Limb (tissue), 2 donors: ENCODE measurements at regions not wholly inside any gene's neighbourhood (a gene's known extent, or its start where the extent isn't known, plus 50 kb on each side); places are given as distances from the start of the nearest gene placed in this dataset.

Experiments
- DNase-seq, 2 donors: peaks; one replicate each; pipeline ENCODE4 v3.0.0-alpha.2; 2016; ENCODE audit errors: extremely low spot score in 2 of 2

- DNase-seq = no peak
Observed at GRCh38 chr10:129332476-129332875, 134.6 kb upstream of the MGMT start.

- no peak for DNase-seq
Observed at GRCh38 chr10:129333706-129334105, 133.3 kb upstream of the MGMT start.

GRCh38 chr10:129334266-129334665 is 132.8 kb upstream of the MGMT start:
- no peak for DNase-seq

- no peak for DNase-seq
Observed at GRCh38 chr10:129335396-129335795, 131.6 kb upstream of the MGMT start.

GRCh38 chr10:129335942-129336341 is 131.1 kb upstream of the MGMT start:
- DNase-seq = no peak

- DNase-seq = no peak
Observed at GRCh38 chr10:129339191-129339590, 127.8 kb upstream of the MGMT start.

GRCh38 chr10:129339841-129340240 is 127.2 kb upstream of the MGMT start:
- DNase-seq = no peak

GRCh38 chr10:129341087-129341486 is 126.0 kb upstream of the MGMT start:
- no peak for DNase-seq

- no peak for DNase-seq
Observed at GRCh38 chr10:129342385-129342784, 124.7 kb upstream of the MGMT start.

- DNase-seq = no peak
Observed at GRCh38 chr10:129343141-129343540, 123.9 kb upstream of the MGMT start.

- DNase-seq = no peak
Observed at GRCh38 chr10:129344103-129344502, 122.9 kb upstream of the MGMT start.

GRCh38 chr10:129344731-129345355 is 122.2 kb upstream of the MGMT start:
- no peak for DNase-seq

GRCh38 chr10:129345763-129346162 is 121.3 kb upstream of the MGMT start:
- DNase-seq = no peak

GRCh38 chr10:129350690-129351089 is 116.4 kb upstream of the MGMT start:
- no peak for DNase-seq

GRCh38 chr10:129353101-129353500 is 113.9 kb upstream of the MGMT start:
- DNase-seq = no peak

- DNase-seq = no peak
Observed at GRCh38 chr10:129360046-129360445, 107.0 kb upstream of the MGMT start.

- DNase-seq = no peak
Observed at GRCh38 chr10:129361676-129362376, 105.2 kb upstream of the MGMT start.

GRCh38 chr10:129364949-129365348 is 102.1 kb upstream of the MGMT start:
- no peak for DNase-seq

GRCh38 chr10:129365767-129366402 is 101.2 kb upstream of the MGMT start:
- no peak for DNase-seq

GRCh38 chr10:129366450-129366849 is 100.6 kb upstream of the MGMT start:
- DNase-seq = no peak

- DNase-seq = no peak
Observed at GRCh38 chr10:129369566-129369965, 97.5 kb upstream of the MGMT start.

- no peak for DNase-seq
Observed at GRCh38 chr10:129371541-129371940, 95.5 kb upstream of the MGMT start.

- no peak for DNase-seq
Observed at GRCh38 chr10:129372172-129372571, 94.9 kb upstream of the MGMT start.
